WTC11 (cell line): ENCODE measurements at regions not wholly inside any gene's neighbourhood (a gene's known extent, or its start where the extent isn't known, plus 50 kb on each side); places are given as distances from the start of the nearest gene placed in this dataset.

Experiments used
- ATAC-seq: fragments of 200-7000 bp; cut with Tn5 transposase; 2 replicates; pipeline ENCODE4 v1.10.0; 2021; ENCODE audit warnings: mild to moderate bottlenecking, moderate library complexity
- CTCF ChIA-PET: fragments of 300-600 bp; sonication (Branson Sonifier 250); formaldehyde crosslinking; loops from one replicate; lab custom pipeline; 2021; ENCODE audit warnings: antibody characterized with exemption; lab: Charles Lee
- POLR2A ChIA-PET: fragments of 350-600 bp; sonication (Branson Sonifier 250); formaldehyde crosslinking; loops from one replicate; lab custom pipeline; 2021; ENCODE audit warnings: antibody characterized with exemption; lab: Charles Lee
- DNase-seq: peaks from one replicate; pipeline ENCODE4 v3.0.0; 2021; ENCODE audit warnings: low spot score
- H3K27ac Mint-ChIP-seq: 2 replicates; pipeline ENCODE4 v1.8.0; 2021; ENCODE audit warnings: mixed read lengths
- H3K27me3 Mint-ChIP-seq: 2 replicates; pipeline ENCODE4 v1.8.0; 2021; ENCODE audit warnings: low read depth, mild to moderate bottlenecking, moderate library complexity, mixed read lengths
- H3K36me3 Mint-ChIP-seq: 2 replicates; pipeline ENCODE4 v1.8.0; 2021; ENCODE audit warnings: mixed read lengths
- H3K4me1 Mint-ChIP-seq: 2 replicates; pipeline ENCODE4 v1.8.0; 2022; ENCODE audit warnings: mixed read lengths
- H3K4me3 Mint-ChIP-seq: 2 replicates; pipeline ENCODE4 v1.8.0; 2021; ENCODE audit warnings: mild to moderate bottlenecking, moderate library complexity, mixed read lengths
- H3K9me3 Mint-ChIP-seq: 2 replicates; pipeline ENCODE4 v1.8.0; 2021; ENCODE audit warnings: mixed read lengths
- AFF4 ChIP-seq: sonication (generic); formaldehyde crosslinking; IDR thresholded peaks from 2 replicates; pipeline ENCODE4 v1.8.1; 2023; ENCODE audit warnings: mild to moderate bottlenecking, missing genetic modification reagents, borderline replicate concordance
- AR ChIP-seq: fragments of 250-450 bp; sonication (Bioruptor Pico); IDR thresholded peaks from 2 replicates; pipeline ENCODE4 v1.9.0; 2021; ENCODE audit warnings: mild to moderate bottlenecking
- ARID4B ChIP-seq: sonication (generic); formaldehyde crosslinking; IDR thresholded peaks from 2 replicates; pipeline ENCODE4 v1.8.0; 2023; ENCODE audit warnings: missing genetic modification reagents, mild to moderate bottlenecking, borderline replicate concordance
- CREM ChIP-seq: sonication (generic); formaldehyde crosslinking; IDR thresholded peaks from 2 replicates; pipeline ENCODE4 v1.8.1; 2022; ENCODE audit warnings: mild to moderate bottlenecking, missing genetic modification reagents, moderate library complexity
- E2F5 ChIP-seq: sonication (generic); formaldehyde crosslinking; IDR thresholded peaks from 2 replicates; pipeline ENCODE4 v1.8.1; 2022; ENCODE audit warnings: mild to moderate bottlenecking, moderate library complexity, missing genetic modification reagents
- ELF4 ChIP-seq: sonication (generic); formaldehyde crosslinking; IDR thresholded peaks from 2 replicates; pipeline ENCODE4 v1.8.1; 2022; ENCODE audit warnings: low read depth, mild to moderate bottlenecking, moderate library complexity, missing genetic modification reagents
- ETV6 ChIP-seq: sonication (generic); formaldehyde crosslinking; IDR thresholded peaks from 2 replicates; pipeline ENCODE4 v1.8.1; 2022; ENCODE audit warnings: mild to moderate bottlenecking, missing genetic modification reagents
- JAZF1 ChIP-seq: fragments of 250-450 bp; sonication (Bioruptor Pico); IDR thresholded peaks from 2 replicates; pipeline ENCODE4 v1.9.0; 2021; ENCODE audit warnings: moderate library complexity, mild to moderate bottlenecking, inconsistent platforms
- RELA ChIP-seq: sonication (generic); formaldehyde crosslinking; IDR thresholded peaks from 2 replicates; pipeline ENCODE4 v1.8.1; 2022; ENCODE audit warnings: missing genetic modification reagents, mild to moderate bottlenecking, borderline replicate concordance
- SMAD4 ChIP-seq: sonication (generic); formaldehyde crosslinking; IDR thresholded peaks from 2 replicates; pipeline ENCODE4 v1.8.0; 2022; ENCODE audit warnings: mild to moderate bottlenecking, missing genetic modification reagents
- SOX15 ChIP-seq: fragments of 250-450 bp; sonication (Bioruptor Pico); IDR thresholded peaks from 2 replicates; pipeline ENCODE4 v1.9.0; 2021; ENCODE audit warnings: mild to moderate bottlenecking
- TP53 ChIP-seq: sonication (generic); formaldehyde crosslinking; IDR thresholded peaks from 2 replicates; pipeline ENCODE4 v1.8.1; 2023; ENCODE audit warnings: mild to moderate bottlenecking, missing genetic modification reagents
- USF1 ChIP-seq: sonication (generic); formaldehyde crosslinking; IDR thresholded peaks from 2 replicates; pipeline ENCODE4 v1.8.0; 2022; ENCODE audit warnings: mild to moderate bottlenecking, missing genetic modification reagents
- USF2 ChIP-seq: sonication (generic); formaldehyde crosslinking; IDR thresholded peaks from 2 replicates; pipeline ENCODE4 v1.8.1; 2023; ENCODE audit warnings: mild to moderate bottlenecking, missing genetic modification reagents, moderate library complexity
- ZNF396 ChIP-seq: fragments of 250-450 bp; sonication (Bioruptor Pico); IDR thresholded peaks from 2 replicates; pipeline ENCODE4 v1.8.0; 2021; ENCODE audit warnings: mild to moderate bottlenecking, moderate library complexity, borderline replicate concordance
- ZNF423 ChIP-seq: fragments of 250-450 bp; sonication (Bioruptor Pico); IDR thresholded peaks from 2 replicates; pipeline ENCODE4 v2.1.2; 2022; ENCODE audit warnings: mild to moderate bottlenecking, moderate library complexity
- ZNF532 ChIP-seq: fragments of 250-450 bp; sonication (Bioruptor Pico); IDR thresholded peaks from 2 replicates; pipeline ENCODE4 v1.9.0; 2021; ENCODE audit warnings: mild to moderate bottlenecking, borderline replicate concordance

- H3K9me3 Mint-ChIP-seq, result peaks cover 5% of the 10 kb centered on the region
- H3K4me3 Mint-ChIP-seq, result no peak overlapping the region
- H3K36me3 Mint-ChIP-seq, result no peaks in the 10 kb centered on the region
- H3K27ac Mint-ChIP-seq, result no peak overlapping the region
- DNase-seq, result no peak
- CTCF ChIA-PET, result no interaction called here
- TF ChIP-seq SOX15 (CRISPR knock-in tag) (no peak), RELA (CRISPR knock-in tag) (no peak), SMAD4 (no peak), ELF4 (CRISPR knock-in tag) (no peak), JAZF1 (CRISPR knock-in tag) (no peak), USF2 (CRISPR knock-in tag) (no peak), ZNF532 (CRISPR knock-in tag) (no peak), ZNF423 (CRISPR knock-in tag) (no peak), ZNF396 (CRISPR knock-in tag) (no peak), TP53 (no peak), AFF4 (CRISPR knock-in tag) (no peak), CREM (CRISPR knock-in tag) (no peak), USF1 (no peak), ETV6 (CRISPR knock-in tag) (no peak)
- TF ChIP-seq, all 79 proteins: peak for 0
- POLR2A ChIA-PET, result no interaction called here
- ATAC-seq, result no peak
- Mint-ChIP-seq H3K27me3 (no peaks in the 10 kb centered on the region), H3K4me1 (no peaks in the 10 kb centered on the region)
These were observed 375.2 kb downstream of the CD109 start for GRCh38 chr6:74071214-74071613.

GRCh38 chr6:74070711-74071110, 374.7 kb downstream of the CD109 start:
- Mint-ChIP-seq H3K4me3 (no peak overlapping the region), H3K27ac (no peak overlapping the region), H3K36me3 (no peaks in the 10 kb centered on the region), H3K9me3 (peaks cover 5% of the 10 kb centered on the region), H3K27me3 (no peaks in the 10 kb centered on the region), H3K4me1 (no peaks in the 10 kb centered on the region)
- ATAC-seq (no peak), DNase-seq (no peak)
- ChIA-PET POLR2A (no interaction called here), CTCF (no interaction called here)
- TF ChIP-seq AR (CRISPR knock-in tag), result no peak
- no peak for TF ChIP-seq ARID4B
- TF ChIP-seq E2F5 (CRISPR knock-in tag), result no peak
